ENCODE measurements at regions not wholly inside any gene's neighbourhood (a gene's known extent, or its start where the extent isn't known, plus 50 kb on each side); places are given as distances from the start of the nearest gene placed in this dataset.
"Not testable (repeated sequence)": the region's sequence is repeated elsewhere in the genome, so short reads cannot be mapped to it uniquely, and the experiment has no call there.

DNA sequence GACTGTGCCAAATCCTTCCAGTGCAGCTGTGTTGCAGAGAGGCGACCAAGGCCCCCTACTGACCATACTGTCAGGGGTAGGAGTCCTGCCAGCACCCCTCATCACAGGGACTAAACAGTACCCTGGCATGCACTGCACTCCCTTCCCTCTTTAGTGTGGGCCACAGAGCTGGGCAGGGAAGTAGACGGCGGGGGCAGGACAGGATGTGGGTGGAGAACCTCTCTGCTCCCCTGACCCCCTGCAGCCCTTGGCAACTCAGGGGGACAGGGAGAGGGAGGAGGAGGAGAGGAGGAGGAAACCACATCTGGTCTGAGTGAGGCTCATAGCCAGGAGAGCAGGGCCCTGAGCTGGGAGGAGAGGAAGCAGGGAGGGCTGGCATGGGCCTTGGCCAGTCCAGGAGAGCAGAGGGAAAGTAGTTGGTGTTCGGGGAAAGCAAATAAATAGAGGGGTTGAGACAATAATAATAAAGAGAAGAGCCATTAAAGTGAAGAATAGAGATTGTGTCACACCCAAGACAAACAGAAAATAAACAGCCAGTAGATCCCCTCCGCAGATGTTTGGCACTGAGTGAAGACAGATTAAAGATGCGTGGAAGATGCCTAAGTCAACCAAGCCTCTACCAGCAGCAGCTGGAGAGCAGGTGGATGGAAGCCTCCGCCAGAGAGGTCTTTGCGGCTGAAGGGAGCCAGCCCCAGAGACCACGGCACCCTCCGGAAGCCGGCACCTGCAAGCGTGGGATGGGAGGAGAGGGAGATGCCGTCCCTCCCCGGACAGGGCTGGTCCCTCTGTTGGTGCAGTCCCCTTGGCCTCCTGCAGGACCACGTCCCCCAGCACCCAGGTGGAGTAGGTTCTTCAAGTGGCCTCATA, 61.5 kb downstream of the RPUSD4 start:
- no peak for DNase-seq

GRCh38 chr11:126148317-126148716, 63.1 kb downstream of the RPUSD4 start:
- DNase-seq = no peak

DNA sequence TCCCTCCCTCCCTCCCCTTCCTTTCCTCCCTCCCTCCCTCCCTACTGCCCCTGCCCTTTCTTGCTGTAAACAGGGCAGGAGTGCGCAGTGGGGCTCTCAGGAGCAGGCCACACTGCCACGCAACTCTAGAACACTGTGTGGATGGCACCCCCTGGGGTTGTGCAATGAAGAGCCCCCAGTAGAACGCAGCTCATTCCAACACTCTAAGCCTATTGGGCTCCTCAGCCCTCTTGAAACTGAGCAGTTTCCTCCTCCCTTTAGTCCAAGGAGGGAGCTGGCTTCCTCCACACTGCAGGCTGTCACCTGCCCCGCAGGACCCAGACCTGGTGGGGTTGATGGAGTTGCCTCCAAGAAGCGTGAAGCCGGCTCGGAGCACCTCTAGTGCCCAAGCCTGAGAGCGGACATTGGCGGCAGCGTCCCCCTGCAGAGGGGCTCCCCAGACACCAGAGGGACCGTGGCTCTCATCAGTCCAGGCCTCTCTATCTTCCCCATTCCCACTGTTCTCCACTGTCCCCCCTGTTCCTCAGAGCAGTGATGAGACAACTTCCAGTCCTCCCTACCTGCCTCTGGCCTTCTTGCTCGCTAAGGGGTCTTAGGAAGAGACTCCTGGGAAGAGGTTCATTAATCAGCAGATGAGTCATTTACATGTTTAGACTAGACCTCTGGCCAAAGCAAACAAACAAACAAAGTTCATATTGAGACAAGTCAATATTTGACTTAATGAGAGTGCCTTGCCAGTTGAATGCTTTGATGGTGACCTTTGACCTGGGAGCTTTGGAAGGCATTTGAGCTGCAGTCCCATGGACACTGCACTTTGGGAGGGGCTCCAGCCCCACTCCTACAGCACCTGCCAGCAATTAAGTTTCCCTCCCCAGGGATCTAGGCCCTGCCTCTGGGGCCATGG, 64.0 kb downstream of the RPUSD4 start:
- DNase-seq = peak in 1 of 51 donors; percentile 4

- peak in 30 of 51 donors; percentile 9 to 65 (median 26) for DNase-seq
Observed at GRCh38 chr11:126146454-126147192, 64.8 kb downstream of the RPUSD4 start.

- DNase-seq = no peak
Observed at GRCh38 chr11:126145954-126146353, 65.5 kb downstream of the RPUSD4 start.

DNA sequence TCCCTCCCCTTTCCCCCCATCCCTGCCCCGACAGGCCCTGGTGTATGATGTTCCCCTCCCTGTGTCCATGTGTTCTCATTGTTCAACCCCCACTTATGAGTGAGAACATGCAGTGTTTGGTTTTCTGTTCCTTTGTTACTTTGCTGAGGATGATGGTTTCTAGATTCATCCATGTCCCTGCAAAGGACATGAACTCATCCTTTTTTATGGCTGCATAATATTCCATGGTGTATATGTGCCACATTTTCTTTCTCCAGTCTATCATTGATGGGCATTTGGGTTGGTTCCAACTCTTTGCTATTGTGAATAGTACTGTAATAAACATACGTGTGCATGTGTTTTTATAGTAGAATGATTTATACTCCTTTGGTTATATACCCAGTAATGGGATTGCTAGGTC, 68.0 kb downstream of the RPUSD4 start:
- not testable (repeated sequence) for DNase-seq

GRCh38 chr11:126140926-126141280, 70.5 kb downstream of the RPUSD4 start:
- peak in 13 of 51 donors; percentile 1 to 23 (median 7) for DNase-seq

DNA sequence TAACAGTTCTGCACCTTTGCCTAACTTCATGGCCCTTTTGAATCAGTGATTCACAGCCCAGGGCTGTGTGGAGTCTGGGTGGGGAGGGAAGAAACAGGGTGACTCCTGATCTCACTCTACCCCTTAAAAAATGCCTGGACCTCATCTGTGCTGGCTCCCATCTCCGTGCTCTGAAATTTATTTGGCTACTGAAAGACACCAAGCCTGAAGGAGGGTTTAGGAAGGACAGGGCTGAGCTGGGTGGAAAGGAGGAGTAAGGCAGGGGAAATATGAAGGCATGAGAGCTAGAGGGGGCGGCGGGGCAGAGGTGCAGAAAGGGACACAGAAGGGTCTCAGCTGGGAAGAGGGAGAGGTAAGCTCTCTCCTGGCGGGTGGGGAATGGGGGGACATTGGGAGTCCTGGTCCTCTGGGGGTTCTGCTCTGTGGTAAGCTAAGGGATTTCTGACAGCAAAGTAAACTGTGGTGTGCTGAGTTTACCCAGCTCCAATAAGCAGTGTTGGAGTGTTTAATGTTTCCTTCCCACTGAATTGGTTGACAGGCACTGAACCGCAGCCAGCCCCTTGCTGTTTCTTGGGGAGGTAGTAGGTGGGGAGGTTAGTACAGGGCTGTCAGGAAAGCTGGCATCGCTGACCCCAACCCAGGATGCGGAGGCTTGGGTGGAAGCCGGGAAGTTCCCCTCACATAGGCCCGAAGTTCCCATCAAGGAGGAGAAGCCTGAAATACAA, 71.1 kb downstream of the RPUSD4 start:
- DNase-seq = no peak

- no peak for DNase-seq
Observed at GRCh38 chr11:126139111-126140091, 72.0 kb downstream of the RPUSD4 start.

- no peak for DNase-seq
Observed at GRCh38 chr11:126138636-126139035, 72.8 kb downstream of the RPUSD4 start.

DNA sequence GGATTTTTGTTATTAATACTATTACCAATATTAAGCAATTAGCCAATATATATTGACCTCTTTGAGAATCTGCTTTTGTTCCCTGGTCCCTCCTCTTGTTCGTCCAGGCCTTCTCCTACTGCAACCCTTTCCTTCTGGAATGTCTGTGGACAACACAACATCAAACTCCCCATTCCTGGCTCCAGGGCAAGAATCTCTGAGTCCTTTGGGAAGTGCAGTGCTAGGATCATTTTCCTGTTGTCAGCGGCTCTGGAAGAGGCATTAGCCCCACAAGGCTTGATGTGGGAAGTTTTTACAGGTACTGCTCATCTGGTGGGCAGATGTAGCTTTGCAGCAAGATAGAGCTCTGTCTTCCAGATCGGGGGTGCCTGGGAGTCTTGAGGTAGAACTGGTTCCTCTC, 74.3 kb downstream of the RPUSD4 start:
- no peak for DNase-seq

- DNase-seq = no peak
Observed at GRCh38 chr11:126136507-126136906, 73.8 kb upstream of the CDON start.

GRCh38 chr11:126135235-126136176, 72.8 kb upstream of the CDON start:
- DNase-seq = no peak

GRCh38 chr11:126134461-126135155, 71.9 kb upstream of the CDON start:
- DNase-seq = no peak

DNA sequence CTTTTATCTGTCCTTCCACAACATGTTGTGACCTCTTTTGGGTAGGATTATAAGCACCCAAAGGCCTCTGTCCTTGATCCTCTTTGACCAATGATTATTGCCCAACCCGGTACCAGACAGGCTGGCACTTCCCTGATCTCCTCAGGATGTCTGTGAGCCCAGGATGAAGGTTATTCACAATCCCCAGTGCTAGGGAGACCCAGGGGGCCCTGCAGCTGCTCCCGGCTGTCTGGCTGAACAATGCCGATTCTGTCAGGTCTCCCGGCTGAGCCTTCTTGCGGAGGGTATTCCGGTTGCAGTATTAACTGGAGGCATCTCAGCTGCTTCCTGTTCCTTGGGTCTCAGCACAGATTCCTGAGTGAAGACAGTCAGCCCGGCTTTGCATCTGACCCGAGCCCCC, 71.2 kb upstream of the CDON start:
- no peak for DNase-seq

- DNase-seq = no peak
Observed at GRCh38 chr11:126132319-126132718, 69.7 kb upstream of the CDON start.

GRCh38 chr11:126130781-126131180, 68.1 kb upstream of the CDON start:
- DNase-seq = not testable (repeated sequence)
